ENCODE measurements at regions not wholly inside any gene's neighbourhood (a gene's known extent, or its start where the extent isn't known, plus 50 kb on each side); places are given as distances from the start of the nearest gene placed in this dataset. TPM values are rescaled to one million over a fixed set of nuclear protein-coding genes. Genes with fewer than 3 reads are reported as not detected.
A peak's percentile ranks its signal among the peaks of the same experiment; 100 is the strongest.

DNA sequence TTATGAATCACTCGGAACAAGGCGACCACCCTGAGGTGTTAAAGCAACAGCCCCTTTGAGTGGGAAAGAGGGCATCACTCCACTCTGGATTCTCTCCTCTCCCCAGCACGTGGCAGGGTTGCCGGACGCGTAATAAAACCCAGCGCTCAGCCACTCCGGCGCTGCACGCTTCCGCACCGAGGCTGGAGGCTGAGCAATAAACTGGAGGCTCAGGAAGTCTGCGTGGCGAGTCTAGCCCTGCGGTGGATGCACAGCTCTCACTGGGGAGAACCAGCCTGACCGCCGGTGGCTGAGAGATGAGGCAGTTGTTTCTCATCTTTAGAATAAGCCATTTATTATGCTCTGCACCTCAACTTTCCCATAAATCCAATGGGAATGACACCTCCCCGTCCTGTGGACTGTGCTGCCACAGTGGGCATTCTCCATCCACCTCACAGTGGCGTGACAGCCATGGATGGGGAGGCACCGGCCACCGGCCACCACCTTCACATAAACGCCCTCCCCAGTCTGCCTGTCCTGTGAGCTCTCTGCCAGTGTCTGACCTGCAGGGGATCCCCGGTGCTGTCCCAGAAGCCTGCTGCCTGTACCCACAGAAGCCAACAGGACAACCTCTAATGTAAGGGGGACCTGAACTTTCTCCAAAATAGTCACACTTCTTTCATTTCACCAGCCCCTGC lies 64.2 kb upstream of the GGTLC1 start:
- DNase-seq = no peak

DNA sequence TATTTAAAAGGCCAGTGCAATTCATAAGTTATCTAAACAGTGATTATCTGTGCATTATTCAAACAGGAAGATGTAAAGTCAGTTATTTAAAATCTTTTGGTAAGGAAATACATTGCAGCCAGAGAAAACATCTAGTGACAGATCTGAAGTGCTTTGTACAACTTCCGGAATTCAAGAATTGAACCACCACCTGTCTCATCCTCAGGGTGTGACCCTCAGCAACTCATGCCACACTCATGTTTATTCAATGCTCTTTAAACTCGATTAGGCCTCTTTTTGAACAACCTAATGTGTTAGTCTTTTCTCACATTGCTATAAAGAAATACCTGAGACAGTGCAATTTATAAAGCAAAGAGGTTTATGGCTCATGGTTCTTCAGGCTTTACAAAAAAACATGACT lies 62.6 kb upstream of the GGTLC1 start:
- no peak for DNase-seq

GRCh38 chr20:24050119-24050518 lies 61.5 kb upstream of the GGTLC1 start:
- DNase-seq = no peak

- no peak for DNase-seq
Measured at GRCh38 chr20:24049081-24049480, 60.5 kb upstream of the GGTLC1 start.

- DNase-seq = peak; percentile 7
Measured at GRCh38 chr20:24048024-24048611, 59.5 kb upstream of the GGTLC1 start.

- no peak for DNase-seq
Measured at GRCh38 chr20:24046888-24047287, 58.3 kb upstream of the GGTLC1 start.

DNA sequence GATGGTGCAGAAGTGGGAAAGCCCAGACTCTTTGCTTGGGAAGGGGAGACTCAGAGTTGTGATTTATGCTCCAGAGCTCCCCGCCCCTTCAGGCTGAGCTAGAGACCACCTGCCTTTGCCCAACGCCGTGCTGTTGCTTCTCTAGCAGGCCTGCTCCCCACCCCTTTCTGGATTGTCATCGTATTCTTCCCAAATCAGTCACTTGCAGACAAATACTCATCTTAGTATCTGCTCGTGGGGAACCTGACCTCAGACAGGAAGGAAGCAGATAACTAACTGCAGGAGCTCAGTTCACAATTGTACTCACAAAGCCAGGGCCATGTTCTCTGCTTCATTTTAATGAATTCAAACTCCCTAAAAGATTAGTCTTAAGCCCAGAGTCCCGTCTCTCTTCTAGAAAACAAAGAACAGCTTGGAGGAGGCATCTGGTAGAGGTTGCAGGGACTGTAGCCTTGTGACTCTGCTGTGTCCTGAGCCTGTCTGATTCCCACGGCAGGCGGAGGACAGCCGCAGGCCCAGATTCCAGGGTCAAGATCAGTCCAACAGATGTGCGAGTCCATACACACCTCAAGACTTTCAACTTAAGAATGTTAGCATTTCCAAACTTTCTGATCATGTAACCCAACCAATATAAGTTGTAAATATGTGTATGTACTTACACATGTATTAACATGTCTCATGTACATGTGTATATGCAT lies 57.2 kb upstream of the GGTLC1 start:
- DNase-seq = no peak

GRCh38 chr20:24043294-24043693 lies 54.7 kb upstream of the GGTLC1 start:
- no peak for DNase-seq

DNA sequence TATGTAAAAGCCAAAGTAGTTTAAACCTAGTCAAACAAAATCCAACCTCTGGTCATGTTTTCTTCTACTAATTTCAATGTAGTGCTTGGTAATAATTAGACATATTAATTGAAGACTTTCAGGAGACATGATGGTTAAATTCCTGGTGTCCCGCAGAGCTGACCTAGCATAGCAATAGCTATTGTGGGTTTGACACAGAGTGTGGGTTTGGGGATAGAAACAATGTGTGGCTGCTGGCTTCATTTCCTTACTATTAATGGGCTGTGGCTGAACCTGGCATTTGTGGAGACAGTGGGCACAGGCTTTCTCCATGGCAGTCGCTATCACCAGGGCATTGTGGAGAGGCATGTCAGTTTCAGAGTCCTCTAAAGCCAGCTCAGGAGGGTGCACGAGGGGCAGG lies 54.1 kb upstream of the GGTLC1 start:
- no peak for DNase-seq

DNA sequence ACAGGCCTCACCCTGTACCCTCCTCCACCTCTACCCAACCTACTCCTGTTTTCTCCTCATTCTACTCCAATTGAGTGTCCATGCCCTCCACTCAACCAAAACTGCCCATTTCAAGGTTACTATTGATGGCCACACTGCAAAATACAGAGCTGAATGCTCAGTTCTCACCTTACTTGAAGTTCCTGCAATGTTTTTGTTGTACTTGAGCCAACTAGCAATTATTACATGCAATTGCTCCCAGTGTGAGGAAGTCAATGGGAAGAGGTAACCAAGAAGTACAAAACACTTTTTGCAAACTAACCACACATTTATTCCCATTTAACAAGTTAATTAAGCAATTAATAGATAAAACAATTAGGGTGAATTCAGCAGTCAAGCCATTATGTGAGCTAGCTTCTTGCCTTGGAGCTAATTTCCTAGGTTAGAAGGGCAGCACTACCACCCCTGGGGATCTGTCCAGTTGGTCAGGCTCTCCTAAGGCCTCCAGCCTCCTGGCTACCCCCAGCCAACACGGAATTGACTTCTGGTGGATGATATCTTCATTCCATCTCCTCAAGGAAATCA lies 52.4 kb upstream of the GGTLC1 start:
- DNase-seq = no peak

- no peak for DNase-seq
Measured at GRCh38 chr20:24039196-24039595, 50.6 kb upstream of the GGTLC1 start.

Small RNA genes lying in the stretch of these regions (small RNA-seq; reads per million reads assigned to genes)
- not detected for gene RNU1-23P (ENCODE audit: low replicate concordance)
